ENCODE measurements at regions not wholly inside any gene's neighbourhood (a gene's known extent, or its start where the extent isn't known, plus 50 kb on each side); places are given as distances from the start of the nearest gene placed in this dataset.
"Not testable (repeated sequence)": the region's sequence is repeated elsewhere in the genome, so short reads cannot be mapped to it uniquely, and the experiment has no call there.

- DNase-seq (ENCODE audit: low read depth in 2 of 2) = peak in 1 of 2 experiments; percentile 15
These were observed 337.5 kb upstream of the KCND2 start for GRCh38 chr7:119935418-119936025.

- DNase-seq (ENCODE audit: low read depth in 2 of 2) = peak in 1 of 2 experiments; percentile 46
These were observed 336.1 kb upstream of the KCND2 start for GRCh38 chr7:119936836-119937235.

- DNase-seq (ENCODE audit: low read depth in 2 of 2) = no peak
These were observed 335.2 kb upstream of the KCND2 start for GRCh38 chr7:119937745-119938144.

GRCh38 chr7:119943942-119944600 is 328.9 kb upstream of the KCND2 start:
- no peak for DNase-seq (ENCODE audit: low read depth in 2 of 2)

GRCh38 chr7:119944601-119944972 is 328.4 kb upstream of the KCND2 start:
- no peak for DNase-seq (ENCODE audit: low read depth in 2 of 2)

- no peak for DNase-seq (ENCODE audit: low read depth in 2 of 2)
These were observed 327.2 kb upstream of the KCND2 start for GRCh38 chr7:119945822-119946221.

- DNase-seq (ENCODE audit: low read depth in 2 of 2) = no peak
These were observed 323.9 kb upstream of the KCND2 start for GRCh38 chr7:119949053-119949452.

GRCh38 chr7:119950390-119951041 is 322.5 kb upstream of the KCND2 start:
- DNase-seq (ENCODE audit: low read depth in 2 of 2) = not testable (repeated sequence)

GRCh38 chr7:119951614-119952013 is 321.4 kb upstream of the KCND2 start:
- not testable (repeated sequence) for DNase-seq (ENCODE audit: low read depth in 2 of 2)

GRCh38 chr7:119957335-119957734 is 315.6 kb upstream of the KCND2 start:
- no peak for DNase-seq (ENCODE audit: low read depth in 2 of 2)

- DNase-seq (ENCODE audit: low read depth in 2 of 2) = no peak
These were observed 313.2 kb upstream of the KCND2 start for GRCh38 chr7:119959811-119960210.

- no peak for DNase-seq (ENCODE audit: low read depth in 2 of 2)
These were observed 309.3 kb upstream of the KCND2 start for GRCh38 chr7:119963654-119964053.

GRCh38 chr7:119964065-119964464 is 308.9 kb upstream of the KCND2 start:
- DNase-seq (ENCODE audit: low read depth in 2 of 2) = no peak

- peak in 1 of 2 experiments; percentile 19 for DNase-seq (ENCODE audit: low read depth in 2 of 2)
These were observed 308.0 kb upstream of the KCND2 start for GRCh38 chr7:119964788-119965542.

GRCh38 chr7:119967221-119967620 is 305.8 kb upstream of the KCND2 start:
- DNase-seq (ENCODE audit: low read depth in 2 of 2) = no peak

GRCh38 chr7:119968411-119968810 is 304.6 kb upstream of the KCND2 start:
- DNase-seq (ENCODE audit: low read depth in 2 of 2) = not testable (repeated sequence)

GRCh38 chr7:119969054-119969453 is 303.9 kb upstream of the KCND2 start:
- no peak for DNase-seq (ENCODE audit: low read depth in 2 of 2)

- DNase-seq (ENCODE audit: low read depth in 2 of 2) = no peak
These were observed 303.2 kb upstream of the KCND2 start for GRCh38 chr7:119969763-119970162.

- DNase-seq (ENCODE audit: low read depth in 2 of 2) = no peak
These were observed 298.0 kb upstream of the KCND2 start for GRCh38 chr7:119974972-119975371.

GRCh38 chr7:119982884-119983283 is 290.1 kb upstream of the KCND2 start:
- no peak for DNase-seq (ENCODE audit: low read depth in 2 of 2)

GRCh38 chr7:119983468-119983867 is 289.5 kb upstream of the KCND2 start:
- no peak for DNase-seq (ENCODE audit: low read depth in 2 of 2)

GRCh38 chr7:119984247-119984646 is 288.7 kb upstream of the KCND2 start:
- DNase-seq (ENCODE audit: low read depth in 2 of 2) = no peak

Measured in fibroblast of skin of left biceps (primary cell).